HL-60 (cell line): ENCODE measurements at regions not wholly inside any gene's neighbourhood (a gene's known extent, or its start where the extent isn't known, plus 50 kb on each side); places are given as distances from the start of the nearest gene placed in this dataset.

Experiments
- CTCF ChIP-seq: IDR thresholded peaks from one replicate; pipeline ENCODE4 v1.5.1; 2011; ENCODE audit warnings: low read length, control low read depth, inconsistent platforms; ENCODE audit not compliant: insufficient read depth
- POLR2AphosphoS5 ChIP-seq: IDR thresholded peaks from 2 replicates; pipeline ENCODE4 v1.6.1; 2012; ENCODE audit warnings: low read depth

GRCh38 chr6:19087897-19088296, 700.7 kb downstream of the RNF144B start:
- TF ChIP-seq CTCF = no peak
- no peak for TF ChIP-seq POLR2AphosphoS5
